SK-MEL-5 (cell line): ENCODE measurements at regions not wholly inside any gene's neighbourhood (a gene's known extent, or its start where the extent isn't known, plus 50 kb on each side); places are given as distances from the start of the nearest gene placed in this dataset.
"Not testable (repeated sequence)": the region's sequence is repeated elsewhere in the genome, so short reads cannot be mapped to it uniquely, and the experiment has no call there.

Experiments
- DNase-seq: peaks from one replicate; pipeline ENCODE4 v3.0.0-alpha.2; 2016; ENCODE audit warnings: low read depth, low spot score
- in situ Hi-C: cut with HindIII; loops from 2 replicates; pipeline ENCODE4 v1.10.0; 2016; ENCODE audit warnings: low sequenced_read_pairs, high pct_unique_total_duplicates, low pct_unique_long_range_greater_than_20kb

DNA sequence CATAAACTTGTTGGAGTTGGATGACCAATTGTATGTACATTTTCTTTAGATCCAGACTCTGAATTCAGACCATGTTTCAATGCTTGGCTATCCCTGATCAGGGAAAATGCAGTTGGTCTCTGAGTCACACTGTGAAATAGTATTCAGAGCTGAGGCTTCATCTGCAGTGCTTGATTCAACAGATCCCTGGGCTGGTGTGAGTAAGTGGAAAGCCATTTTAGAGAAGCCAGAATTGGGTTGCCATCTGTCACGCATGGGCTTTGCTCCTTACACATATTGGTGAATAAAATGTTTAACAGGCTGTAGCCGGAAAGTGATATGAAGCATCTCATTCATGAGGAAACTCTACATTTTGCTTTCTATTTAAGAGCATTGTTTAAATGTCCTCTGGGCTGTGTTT is 50.0 kb upstream of the ACYP2 start:
- in situ Hi-C loops, result no loop called here
- DNase-seq, result no peak

DNA sequence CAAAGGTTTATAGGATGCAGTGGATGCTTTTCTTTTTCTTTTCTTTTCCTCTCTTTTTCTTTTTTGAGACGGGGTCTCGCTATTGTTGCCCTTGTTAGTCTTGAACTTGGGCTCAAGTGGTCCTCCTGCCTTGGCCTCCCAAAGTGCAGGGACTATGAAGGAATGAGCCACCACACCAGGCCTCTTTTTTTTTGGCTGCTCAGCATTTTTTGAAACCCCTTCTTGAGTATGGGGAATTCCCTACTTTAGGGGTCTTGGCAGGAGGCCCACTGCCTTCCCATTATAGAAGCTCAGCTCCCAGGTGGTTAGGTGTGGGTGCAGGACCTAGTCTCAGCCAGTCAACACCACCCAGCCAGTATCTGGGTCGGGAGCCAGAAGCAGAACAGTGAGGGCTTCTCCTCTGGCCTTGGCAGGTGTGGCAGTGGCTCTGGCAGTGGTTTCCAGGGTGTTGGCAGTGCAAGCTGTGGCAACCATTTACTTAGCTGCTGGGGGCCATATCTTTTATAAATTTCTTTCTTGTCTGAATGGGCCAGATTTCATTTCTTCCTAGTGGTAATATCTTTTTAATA is 51.4 kb upstream of the ACYP2 start:
- in situ Hi-C loops, result no loop called here
- DNase-seq, result no peak

DNA sequence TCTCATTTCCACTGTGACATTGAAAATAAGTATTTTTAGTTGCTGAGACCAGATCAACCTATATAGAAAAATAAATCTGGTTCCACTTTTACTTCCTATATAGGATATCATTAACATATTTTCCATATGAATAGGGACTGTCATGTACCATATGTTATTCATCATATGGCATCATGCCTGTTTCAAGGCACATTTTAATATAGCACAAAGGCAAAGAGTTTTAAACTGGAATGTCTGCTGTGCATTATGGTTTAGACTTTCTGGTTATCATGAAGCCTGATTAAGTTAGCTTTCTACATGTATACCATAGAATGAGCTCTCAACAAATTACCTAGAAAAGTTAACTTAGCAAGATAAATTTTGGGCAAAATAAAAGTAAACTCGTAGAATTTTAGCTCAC is 53.0 kb upstream of the ACYP2 start:
- in situ Hi-C loops, result no loop called here
- DNase-seq, result no peak

DNA sequence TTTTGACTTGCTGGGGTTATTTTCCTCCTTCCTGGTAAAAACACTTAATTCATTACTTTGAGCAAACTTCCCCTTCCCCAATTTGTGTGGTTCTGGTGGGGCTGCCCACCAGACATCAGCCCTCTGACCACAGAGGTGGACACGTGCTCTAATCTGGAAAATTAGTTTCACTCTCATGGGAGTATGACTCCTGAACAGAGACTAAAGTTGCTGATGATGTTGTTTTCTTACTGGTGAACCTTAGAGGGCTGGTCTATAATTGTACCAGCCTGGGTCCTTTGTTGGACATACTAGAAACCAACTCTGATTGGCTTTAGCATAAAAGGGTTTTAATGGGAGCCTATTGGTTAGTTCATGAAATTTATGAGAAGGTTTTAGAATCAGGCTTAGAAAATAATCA is 54.1 kb upstream of the ACYP2 start:
- DNase-seq, result no peak
- in situ Hi-C loops, result no loop called here

DNA sequence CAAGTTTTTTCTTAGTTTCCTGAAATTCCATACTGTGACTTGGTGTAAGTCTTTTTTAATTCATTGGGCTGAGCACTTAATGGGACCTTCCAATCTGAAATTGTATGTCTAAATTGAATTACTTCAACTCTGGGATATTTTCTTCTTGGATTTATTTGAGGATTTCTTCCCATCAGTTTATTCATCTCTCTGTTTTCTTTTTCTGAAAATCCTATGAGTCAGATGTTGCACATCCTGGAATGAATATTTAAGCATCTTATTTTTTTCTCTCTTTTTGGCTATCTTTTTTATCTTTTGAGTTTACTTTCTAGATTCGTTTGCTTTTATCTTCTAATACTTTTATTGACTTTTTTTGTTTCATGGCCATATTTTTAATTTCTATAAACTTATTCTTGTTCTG is 55.4 kb upstream of the ACYP2 start:
- DNase-seq, result no peak
- in situ Hi-C loops, result no loop called here

DNA sequence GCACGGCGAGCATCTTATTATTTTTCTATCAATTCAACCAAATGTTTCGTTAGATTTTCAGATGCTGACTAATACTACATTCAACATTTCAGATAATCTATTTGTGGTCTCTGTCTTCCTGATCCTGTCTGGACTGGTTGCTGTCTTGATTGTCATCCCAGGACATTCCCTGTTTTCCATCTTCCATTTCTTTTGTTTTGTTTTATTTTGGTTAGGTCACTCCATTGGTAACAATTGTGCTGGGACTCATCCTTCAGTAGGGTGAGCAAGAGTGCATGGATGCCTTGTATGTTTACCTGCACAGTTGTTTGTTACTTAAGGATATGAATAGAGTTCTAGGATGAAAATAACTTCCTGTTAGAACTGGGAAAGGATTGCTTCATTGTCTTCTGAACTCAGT is 55.9 kb upstream of the ACYP2 start:
- in situ Hi-C loops, result no loop called here

DNA sequence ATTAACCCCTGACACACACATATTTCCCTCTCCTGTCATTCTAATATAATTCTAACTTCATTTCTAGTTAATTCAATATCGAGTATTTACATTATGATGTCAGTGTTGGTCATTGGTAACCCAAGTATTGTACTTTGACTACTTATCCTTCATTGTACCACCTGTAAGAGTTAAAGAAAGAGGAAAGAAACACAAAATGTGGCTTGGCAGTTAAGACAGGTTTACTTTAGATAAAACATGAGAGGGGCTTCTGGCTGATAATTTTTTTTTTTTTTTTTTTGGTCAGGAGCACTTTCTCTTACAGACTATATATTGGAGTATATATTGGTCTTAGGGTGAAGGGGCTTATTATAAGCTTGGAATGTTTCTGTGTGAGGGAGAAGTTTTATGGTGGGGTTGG is 57.0 kb upstream of the ACYP2 start:
- in situ Hi-C loops, result no loop called here

More for the DNA sequence above, 55.9 kb upstream of the ACYP2 start:
- DNase-seq, result no peak

DNA sequence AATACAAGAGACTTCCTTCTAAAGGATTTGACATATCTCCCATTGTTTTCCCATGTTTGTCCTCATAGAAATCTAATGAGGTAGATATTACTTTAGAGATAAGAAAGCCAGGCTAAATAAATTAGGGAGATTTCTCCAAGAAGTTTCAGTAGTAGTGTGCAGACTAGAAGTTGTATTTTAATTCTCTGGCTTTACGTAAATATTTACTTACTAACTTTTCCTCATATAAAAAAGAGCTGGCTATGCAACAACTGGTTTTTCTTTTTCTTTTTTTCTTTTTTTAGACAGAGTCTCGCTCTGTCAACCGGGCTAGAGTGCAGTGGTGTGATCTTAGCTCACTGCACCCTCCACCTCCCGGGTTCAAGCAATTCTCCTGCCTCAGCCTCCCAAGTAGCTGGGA is 60.6 kb upstream of the ACYP2 start:
- in situ Hi-C loops, result no loop called here
- no peak for DNase-seq

More for the DNA sequence above, 57.0 kb upstream of the ACYP2 start:
- no peak for DNase-seq

DNA sequence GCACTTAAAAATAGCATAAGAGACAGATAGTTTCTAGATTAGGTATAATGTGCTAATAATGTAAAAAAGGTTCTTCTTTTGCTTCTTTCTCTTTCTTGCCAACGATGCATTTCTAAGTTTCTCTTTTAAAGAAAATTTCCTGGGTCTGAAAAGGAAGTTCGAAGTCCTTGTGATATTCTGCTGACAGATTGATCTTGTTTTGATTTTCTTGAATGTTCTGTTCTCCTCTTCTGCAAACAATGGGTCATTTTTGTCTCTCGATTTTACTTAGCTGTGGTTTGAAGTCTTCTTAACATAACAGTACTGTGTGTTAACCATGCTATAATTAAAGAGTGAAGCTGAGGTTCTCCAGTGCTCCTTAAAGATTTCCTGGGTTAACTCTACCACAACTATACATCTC is 61.1 kb upstream of the ACYP2 start:
- DNase-seq, result peak; percentile 51
- in situ Hi-C loops, result no loop called here

DNA sequence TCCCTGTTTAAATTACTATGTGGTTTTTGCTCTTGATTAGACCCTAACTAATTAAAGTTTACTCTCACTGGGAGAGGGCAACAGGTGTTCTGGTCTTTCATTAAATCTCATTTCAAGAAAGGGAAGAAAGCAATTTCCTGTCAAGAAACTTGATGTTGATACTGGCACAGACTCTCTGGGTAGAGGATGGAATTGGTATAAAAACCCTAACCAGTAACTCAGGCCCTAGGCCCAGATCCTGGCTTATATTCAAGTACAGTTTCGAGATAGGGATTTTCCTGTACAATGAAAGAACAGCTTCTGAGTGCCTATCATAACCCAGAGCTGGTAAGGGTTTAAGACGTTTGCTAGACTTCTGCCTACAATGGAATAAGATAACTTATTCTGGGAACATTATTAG is 61.6 kb upstream of the ACYP2 start:
- in situ Hi-C loops, result no loop called here
- DNase-seq, result no peak

DNA sequence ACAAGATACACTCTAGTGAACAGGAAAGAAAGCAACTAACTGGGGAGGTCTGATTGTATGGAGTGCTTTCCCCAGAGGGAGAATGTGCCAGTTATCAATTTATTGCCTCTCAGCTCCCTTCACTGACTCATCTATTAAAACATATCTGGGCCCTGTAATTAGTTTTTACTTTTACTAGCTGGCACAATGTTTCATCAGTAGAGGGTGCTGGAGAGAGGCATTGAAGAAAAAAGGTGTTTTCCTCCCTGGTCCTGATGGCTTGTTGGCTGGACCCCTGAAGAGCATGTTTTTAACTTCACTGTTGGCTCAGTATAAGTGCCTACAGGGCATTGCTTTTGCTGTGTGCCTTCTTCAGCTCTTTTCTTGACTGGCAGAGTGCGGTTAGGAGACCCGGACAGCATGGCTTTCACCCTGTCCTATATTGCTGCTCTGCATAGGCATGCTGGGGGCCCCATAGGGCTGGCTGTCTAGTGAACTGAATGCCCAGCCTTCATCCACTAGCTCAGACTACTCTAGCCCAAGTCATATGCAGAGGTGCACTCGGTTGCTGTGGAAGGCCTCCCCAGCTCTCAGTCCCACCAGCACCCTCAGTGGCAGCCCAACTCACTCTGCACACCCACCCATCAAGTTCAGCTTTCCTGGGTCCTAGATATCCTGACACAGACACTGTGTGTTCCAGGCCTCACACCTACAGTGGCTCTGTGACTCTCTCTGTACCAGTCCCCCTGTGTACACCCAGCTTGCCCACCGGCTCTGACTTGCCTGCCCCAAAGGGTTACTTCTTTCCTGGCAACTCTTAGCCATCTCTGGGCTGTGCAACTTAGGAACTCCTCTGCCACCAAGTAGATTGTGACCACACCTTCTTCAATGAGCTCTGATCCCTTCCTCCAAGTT is 62.3 kb upstream of the ACYP2 start:
- DNase-seq, result peak; percentile 62
- in situ Hi-C loops, result no loop called here

DNA sequence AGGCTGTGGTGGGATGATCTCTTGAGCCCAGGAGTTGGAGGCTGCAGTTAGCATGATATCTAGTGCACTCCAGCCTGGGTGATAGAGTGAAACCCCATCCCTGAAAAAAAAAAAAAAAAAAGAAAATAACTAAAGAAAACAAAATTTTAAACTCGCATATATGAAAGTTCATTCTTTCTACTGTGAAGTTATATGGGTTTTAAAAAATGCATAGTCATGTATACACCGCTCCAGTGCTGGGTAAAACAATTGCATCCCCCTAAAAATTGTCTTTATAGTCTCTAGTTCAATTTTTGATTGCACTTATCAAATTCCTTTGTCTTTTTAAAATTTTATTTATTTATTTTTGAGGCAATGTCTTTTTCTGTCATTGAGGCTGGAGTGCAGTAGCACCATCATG is 65.0 kb upstream of the ACYP2 start:
- DNase-seq, result no peak

DNA sequence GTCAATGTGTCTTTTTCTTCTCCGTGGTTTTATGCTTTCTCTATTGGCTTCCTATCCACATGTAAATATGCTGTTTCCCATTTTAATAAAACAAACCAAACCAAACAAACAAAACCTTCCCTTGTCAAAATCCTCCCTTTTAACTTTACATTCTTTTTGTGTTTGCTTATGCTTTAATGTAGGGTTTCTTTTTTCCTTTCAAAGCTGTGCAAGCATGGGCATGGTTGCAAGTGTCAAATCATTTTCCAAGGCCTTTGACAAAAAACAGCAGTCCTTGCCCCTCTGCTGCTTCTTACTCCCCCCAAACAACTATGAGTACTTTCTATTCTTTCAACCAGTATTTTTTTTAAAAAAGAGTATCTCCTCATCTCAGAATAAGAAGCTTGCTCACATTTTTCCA is 66.0 kb upstream of the ACYP2 start:
- in situ Hi-C loops, result no loop called here
- DNase-seq, result no peak

More for the DNA sequence above, 65.0 kb upstream of the ACYP2 start:
- in situ Hi-C loops, result no loop called here

DNA sequence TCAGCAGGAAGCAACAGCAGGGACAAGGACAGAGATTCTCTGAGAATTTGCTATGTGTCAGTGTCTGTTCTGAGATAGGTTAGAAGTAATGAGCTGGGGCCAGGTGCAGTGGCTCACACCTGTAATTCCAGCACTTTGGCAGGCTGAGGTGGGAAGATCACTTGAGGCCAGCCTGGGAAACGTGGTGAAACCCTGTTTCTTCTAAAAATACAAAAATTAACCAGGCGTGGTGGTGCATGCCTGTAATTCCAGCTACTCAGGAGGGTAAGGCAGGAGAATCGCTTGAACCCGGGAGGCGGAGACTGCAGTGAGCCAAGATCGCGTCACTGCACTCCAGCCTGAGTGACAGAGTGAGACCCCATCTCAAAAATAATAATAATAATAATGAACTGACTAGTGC is 66.5 kb upstream of the ACYP2 start:
- in situ Hi-C loops, DNase-seq: not testable (repeated sequence)

DNA sequence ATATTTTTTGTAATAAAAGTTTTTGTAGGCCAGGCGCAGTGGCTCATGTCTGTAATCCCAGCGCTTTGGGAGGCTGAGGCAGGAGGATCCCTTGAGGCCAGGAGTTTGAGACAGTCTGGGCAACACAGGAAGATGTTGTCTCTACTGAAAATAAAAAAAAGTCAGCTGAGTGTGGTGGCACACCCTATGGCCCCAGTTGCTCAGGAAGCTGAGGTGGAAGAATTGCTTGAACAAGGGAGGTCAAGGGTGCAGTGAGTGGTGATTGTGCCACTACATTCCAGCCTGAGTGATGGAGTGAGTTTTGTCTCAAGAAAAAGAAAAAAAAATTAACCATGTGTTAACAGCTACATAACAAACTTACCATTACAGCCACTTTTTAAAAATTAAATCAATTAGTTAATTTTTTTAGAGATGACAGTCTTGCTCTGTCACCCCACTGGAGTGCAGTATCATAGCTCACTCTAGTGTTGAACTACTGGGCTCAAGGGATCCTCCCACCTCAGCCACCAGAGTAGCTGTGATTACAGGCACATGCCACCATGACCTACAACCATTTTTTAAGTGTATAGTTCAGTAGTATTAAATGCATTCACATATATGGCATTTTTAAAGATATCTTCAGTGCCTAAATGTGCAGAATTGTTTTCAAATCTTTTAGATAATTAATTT is 67.2 kb upstream of the ACYP2 start:
- in situ Hi-C loops, result no loop called here
- DNase-seq, result no peak

DNA sequence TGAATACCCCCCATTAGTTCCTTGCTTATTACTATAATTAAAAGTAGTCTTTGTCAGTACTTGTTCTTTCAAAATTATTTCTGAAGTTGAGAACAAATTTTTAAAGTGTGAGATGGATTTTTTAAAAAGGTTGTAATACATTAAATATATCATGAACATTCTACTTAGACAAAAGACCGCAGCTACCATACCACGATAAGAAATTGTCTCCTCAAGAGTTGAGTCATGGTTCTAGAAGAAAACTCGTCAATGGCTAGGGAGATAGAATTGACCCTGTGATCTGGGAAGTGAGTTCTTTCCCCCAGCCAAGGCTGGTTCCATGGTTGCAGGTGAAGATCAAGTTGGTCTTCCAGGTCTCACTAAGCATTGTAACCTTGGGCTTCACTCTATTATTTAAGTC is 67.8 kb upstream of the ACYP2 start:
- no peak for DNase-seq
- in situ Hi-C loops, result no loop called here

DNA sequence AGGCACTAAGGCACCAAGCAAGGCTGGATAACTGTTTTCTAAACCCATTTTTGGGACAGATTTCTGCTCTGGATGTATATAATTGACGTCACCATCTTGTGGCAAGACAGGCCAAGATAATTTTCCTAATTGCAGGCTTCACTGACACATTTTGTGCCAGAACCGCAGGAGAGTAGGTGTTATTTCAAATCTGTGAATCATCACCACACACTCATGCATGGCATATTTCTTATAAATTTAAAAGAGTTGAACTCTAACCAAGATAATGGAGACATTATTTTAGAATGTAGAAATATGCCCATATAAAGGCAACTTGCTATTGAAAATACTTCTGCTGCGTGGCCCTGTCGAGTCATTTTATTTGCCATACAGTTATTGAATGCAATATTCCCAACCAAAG is 68.3 kb upstream of the ACYP2 start:
- DNase-seq, result no peak

DNA sequence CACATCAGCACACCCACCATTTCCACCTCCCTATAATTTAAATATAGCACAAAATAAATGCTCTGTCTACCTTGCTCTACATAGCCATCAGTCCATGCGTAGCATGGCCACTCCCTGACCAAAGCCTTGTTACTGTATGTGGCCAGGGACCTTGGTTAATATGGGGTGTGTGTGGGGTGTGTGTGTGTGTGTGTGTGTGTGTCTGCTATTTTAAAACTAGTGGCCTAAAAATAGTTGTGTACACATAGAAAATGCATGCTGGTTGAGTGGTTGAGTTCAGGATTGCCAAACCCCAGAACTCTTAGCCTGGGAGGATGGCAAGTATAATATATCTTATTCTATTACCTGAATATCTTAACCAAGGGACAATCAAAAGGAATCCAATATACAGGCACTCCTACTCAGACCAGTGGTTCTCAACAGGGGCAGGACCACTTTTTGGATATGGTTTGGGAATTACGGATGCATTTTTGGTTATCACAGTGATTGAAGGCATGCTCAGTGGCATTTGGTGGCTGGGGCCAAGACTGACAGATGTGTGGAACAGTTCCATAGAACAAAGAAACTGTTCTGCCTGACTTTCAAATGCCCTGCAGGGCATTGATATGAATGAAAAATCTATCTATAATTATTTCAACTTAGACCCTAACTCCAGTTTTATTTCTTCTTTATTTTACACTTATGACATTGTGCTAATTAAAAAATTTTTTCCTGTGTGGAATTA is 72.3 kb upstream of the PSME4 start:
- DNase-seq, result peak; percentile 38
- in situ Hi-C loops, result no loop called here

More for the DNA sequence above, 68.3 kb upstream of the ACYP2 start:
- in situ Hi-C loops, result no loop called here
